H9 (cell line): ENCODE measurements at regions not wholly inside any gene's neighbourhood (a gene's known extent, or its start where the extent isn't known, plus 50 kb on each side); places are given as distances from the start of the nearest gene placed in this dataset.

Experiments
- DNase-seq: peaks from one replicate; pipeline ENCODE4 v3.0.0-alpha.2; 2017
- H2AFZ ChIP-seq: one replicate; pipeline ENCODE4 v1.6.1; 2013; ENCODE audit warnings: mild to moderate bottlenecking, low read length, control low read depth, moderate library complexity
- H2AK5ac ChIP-seq: 2 replicates; pipeline ENCODE4 v1.6.1; 2013; ENCODE audit warnings: low read length, control low read depth, mixed read lengths; ENCODE audit not compliant: insufficient read length
- H2BK120ac ChIP-seq: one replicate; pipeline ENCODE4 v1.6.1; 2013; ENCODE audit warnings: low read depth, mild to moderate bottlenecking, low read length, control low read depth, inconsistent platforms; ENCODE audit not compliant: poor library complexity, severe bottlenecking
- H2BK12ac ChIP-seq: 2 replicates; pipeline ENCODE4 v1.6.1; 2013; ENCODE audit warnings: low read length, control low read depth, mixed read lengths, low read depth; ENCODE audit not compliant: insufficient read length
- H2BK15ac ChIP-seq: 2 replicates; pipeline ENCODE4 v1.6.1; 2013; ENCODE audit warnings: low read depth, low read length, control low read depth
- H2BK20ac ChIP-seq: one replicate; pipeline ENCODE4 v1.6.1; 2013; ENCODE audit warnings: low read depth, mild to moderate bottlenecking, low read length, control low read depth, inconsistent platforms; ENCODE audit not compliant: poor library complexity, severe bottlenecking
- H2BK5ac ChIP-seq: 2 replicates; pipeline ENCODE4 v1.6.1; 2013; ENCODE audit warnings: low read length, control low read depth, mixed read lengths; ENCODE audit not compliant: insufficient read length
- H3K14ac ChIP-seq: 2 replicates; pipeline ENCODE4 v1.6.1; 2013; ENCODE audit warnings: low read length, control low read depth; ENCODE audit not compliant: insufficient read depth
- H3K18ac ChIP-seq: 2 replicates; pipeline ENCODE4 v1.6.1; 2013; ENCODE audit warnings: low read depth, mild to moderate bottlenecking, mixed read lengths, low read length, control low read depth; ENCODE audit not compliant: insufficient read length
- H3K23ac ChIP-seq: 2 replicates; pipeline ENCODE4 v1.6.1; 2013; ENCODE audit warnings: low read length, control low read depth, mixed read lengths, low read depth; ENCODE audit not compliant: insufficient read length
- H3K23me2 ChIP-seq: 2 replicates; pipeline ENCODE4 v1.6.1; 2013; ENCODE audit warnings: low read depth, mild to moderate bottlenecking, mixed read lengths, low read length, control low read depth; ENCODE audit not compliant: insufficient read length, poor library complexity, severe bottlenecking
- H3K27ac ChIP-seq: 2 replicates; pipeline ENCODE4 v1.5.1; 2013; ENCODE audit warnings: low read length, control low read depth, mixed read lengths, low read depth; ENCODE audit not compliant: insufficient read length
- H3K27me3 ChIP-seq: 2 replicates; pipeline ENCODE4 v1.6.1; 2013; ENCODE audit warnings: low read length, control low read depth, inconsistent platforms; ENCODE audit not compliant: insufficient read depth
- H3K4ac ChIP-seq: 2 replicates; pipeline ENCODE4 v1.6.1; 2013; ENCODE audit warnings: low read depth, mild to moderate bottlenecking, control low read depth, inconsistent platforms, low read length, moderate library complexity
- H3K4me1 ChIP-seq: 2 replicates; pipeline ENCODE4 v1.6.1; 2013; ENCODE audit warnings: low read length, control low read depth, inconsistent platforms; ENCODE audit not compliant: insufficient read depth
- H3K4me2 ChIP-seq: 2 replicates; pipeline ENCODE4 v1.6.1; 2013; ENCODE audit warnings: low read length, control low read depth, mixed read lengths; ENCODE audit not compliant: insufficient read length, insufficient read depth
- H3K56ac ChIP-seq: 2 replicates; pipeline ENCODE4 v1.6.1; 2013; ENCODE audit warnings: low read depth, mild to moderate bottlenecking, mixed read lengths, low read length, control low read depth; ENCODE audit not compliant: insufficient read length
- H3K79me1 ChIP-seq: 2 replicates; pipeline ENCODE4 v1.6.1; 2013; ENCODE audit warnings: low read depth, mild to moderate bottlenecking, moderate library complexity, low read length, control low read depth, inconsistent platforms; ENCODE audit not compliant: insufficient read depth, poor library complexity, severe bottlenecking
- H3K79me2 ChIP-seq: 2 replicates; pipeline ENCODE4 v1.6.1; 2013; ENCODE audit warnings: low read length, control low read depth, inconsistent platforms; ENCODE audit not compliant: insufficient read depth
- H3K9ac ChIP-seq: 2 replicates; pipeline ENCODE4 v1.6.1; 2013; ENCODE audit warnings: low read length, control low read depth, mixed read lengths; ENCODE audit not compliant: insufficient read length; ENCODE audit errors: extremely low read depth
- H3K9me3 ChIP-seq: one replicate; pipeline ENCODE4 v1.6.1; 2013; ENCODE audit warnings: low read depth, low read length, inconsistent platforms; ENCODE audit not compliant: control insufficient read depth
- H3T11ph ChIP-seq: one replicate; pipeline ENCODE4 v1.6.1; 2013; ENCODE audit warnings: mild to moderate bottlenecking, low read length, control low read depth, inconsistent platforms
- H4K20me1 ChIP-seq: one replicate; pipeline ENCODE4 v1.6.1; 2013; ENCODE audit not compliant: control insufficient read depth, insufficient read length, insufficient read depth
- H4K5ac ChIP-seq: 2 replicates; pipeline ENCODE4 v1.6.1; 2013; ENCODE audit warnings: low read depth, mild to moderate bottlenecking, mixed read lengths, low read length, control low read depth; ENCODE audit not compliant: insufficient read length
- H4K8ac ChIP-seq: replicated peaks from 2 replicates; pipeline ENCODE4 v1.6.1; 2013; ENCODE audit warnings: low read length, control low read depth, mixed read lengths, low read depth; ENCODE audit not compliant: insufficient read length
- H4K91ac ChIP-seq: 2 replicates; pipeline ENCODE4 v1.6.1; 2013; ENCODE audit warnings: low read depth, mild to moderate bottlenecking, moderate library complexity, mixed read lengths, low read length, control low read depth; ENCODE audit not compliant: insufficient read length
- H3K27ac Mint-ChIP-seq, 3 experiments: 2 replicates in 2 of 3; 3 replicates in 1 of 3; pipeline ENCODE4 v1.8.0; 2020 to 2021; ENCODE audit warnings: mixed read lengths in 3 of 3, mild to moderate bottlenecking in 1 of 3, moderate library complexity in 1 of 3
- H3K27me3 Mint-ChIP-seq: 2 replicates; pipeline ENCODE4 v1.8.0; 2021; ENCODE audit warnings: low read depth, mild to moderate bottlenecking, moderate library complexity, mixed read lengths
- H3K36me3 Mint-ChIP-seq, 3 experiments: 2 replicates in 2 of 3; 3 replicates in 1 of 3; pipeline ENCODE4 v1.8.0; 2020 to 2021; ENCODE audit warnings: low read depth in 3 of 3, mixed read lengths in 3 of 3; ENCODE audit not compliant: insufficient read depth in 1 of 3
- H3K4me1 Mint-ChIP-seq, 2 experiments: 2 replicates each; pipeline ENCODE4 v1.8.0; 2020; ENCODE audit warnings: mixed read lengths in 2 of 2
- H3K4me3 Mint-ChIP-seq, 2 experiments: 2 replicates in 1 of 2; 3 replicates in 1 of 2; pipeline ENCODE4 v1.8.0; 2020 to 2021; ENCODE audit warnings: mild to moderate bottlenecking in 2 of 2, mixed read lengths in 2 of 2, moderate library complexity in 1 of 2
- H3K9me3 Mint-ChIP-seq, 2 experiments: 2 replicates in 1 of 2; 3 replicates in 1 of 2; pipeline ENCODE4 v1.8.0; 2020; ENCODE audit warnings: mild to moderate bottlenecking in 2 of 2, mixed read lengths in 2 of 2, moderate library complexity in 1 of 2
- WGBS: extraction: QIAGEN DNeasy Blood & Tissue Kit; methylation state at CpG from one replicate; pipeline ENCODE4 v1.1.7; 2013; ENCODE audit warnings: missing lambda C conversion rate, low lambda C conversion rate, mixed read lengths; ENCODE audit not compliant: insufficient read length; ENCODE audit errors: extremely low coverage; 5-methylcytosine and 5-hydroxymethylcytosine counted together
- TF ChIP-seq, protein P1 (sequence below): fragments of 200-600 bp; sonication (generic); conservative IDR thresholded peaks from 3 replicates; pipeline ENCODE4 v1.8.0; 2021; ENCODE audit warnings: antibody characterized with exemption, mild to moderate bottlenecking

GRCh38 chr14:93869427-93869826 lies 57.7 kb upstream of the FAM181A start:
- H2BK20ac ChIP-seq = no peak overlapping the region
- H2BK5ac ChIP-seq = no peak overlapping the region
- H3K56ac ChIP-seq = no peak overlapping the region
- H3K9me3 Mint-ChIP-seq = peaks cover 9 to 11% of the 10 kb centered on the region in 2 experiments
- no peak overlapping the region for H3K27ac ChIP-seq
- no peak overlapping the region for H3K14ac ChIP-seq
- no peaks in the 10 kb centered on the region for H4K20me1 ChIP-seq
- H3K79me2 ChIP-seq = no peaks in the 10 kb centered on the region
- no peak overlapping the region for H4K91ac ChIP-seq
- peaks cover 2 to 8% (median 2%) of the 10 kb centered on the region in 3 experiments; a peak in 5 of 7 replicates for H3K36me3 Mint-ChIP-seq
- no peaks in the 10 kb centered on the region for H3K23me2 ChIP-seq
- H3K4ac ChIP-seq = no peak overlapping the region
- H2BK120ac ChIP-seq = no peak overlapping the region
- H3K23ac ChIP-seq = no peak overlapping the region
- H2BK15ac ChIP-seq = no peak overlapping the region
- H3K27ac Mint-ChIP-seq = no peak overlapping the region
- no peak overlapping the region for H2AK5ac ChIP-seq
- no CpG with 5 or more reads among the region's 2 CpGs for WGBS
- H3K9ac ChIP-seq = no peak overlapping the region
- no peak overlapping the region for H4K5ac ChIP-seq
- H3K4me2 ChIP-seq = no peak overlapping the region
- H3T11ph ChIP-seq = no peak overlapping the region
- no peaks in the 10 kb centered on the region for H3K79me1 ChIP-seq
- no peak overlapping the region for H2AFZ ChIP-seq
- H3K27me3 ChIP-seq = no peaks in the 10 kb centered on the region
- H3K27me3 Mint-ChIP-seq = peaks cover 35% of the 10 kb centered on the region
- H3K4me1 Mint-ChIP-seq = no peaks in the 10 kb centered on the region
- H3K4me3 Mint-ChIP-seq = no peak overlapping the region
- no peak overlapping the region for H4K8ac ChIP-seq
- no peaks in the 10 kb centered on the region for H3K9me3 ChIP-seq
- TF ChIP-seq, protein P1, sequence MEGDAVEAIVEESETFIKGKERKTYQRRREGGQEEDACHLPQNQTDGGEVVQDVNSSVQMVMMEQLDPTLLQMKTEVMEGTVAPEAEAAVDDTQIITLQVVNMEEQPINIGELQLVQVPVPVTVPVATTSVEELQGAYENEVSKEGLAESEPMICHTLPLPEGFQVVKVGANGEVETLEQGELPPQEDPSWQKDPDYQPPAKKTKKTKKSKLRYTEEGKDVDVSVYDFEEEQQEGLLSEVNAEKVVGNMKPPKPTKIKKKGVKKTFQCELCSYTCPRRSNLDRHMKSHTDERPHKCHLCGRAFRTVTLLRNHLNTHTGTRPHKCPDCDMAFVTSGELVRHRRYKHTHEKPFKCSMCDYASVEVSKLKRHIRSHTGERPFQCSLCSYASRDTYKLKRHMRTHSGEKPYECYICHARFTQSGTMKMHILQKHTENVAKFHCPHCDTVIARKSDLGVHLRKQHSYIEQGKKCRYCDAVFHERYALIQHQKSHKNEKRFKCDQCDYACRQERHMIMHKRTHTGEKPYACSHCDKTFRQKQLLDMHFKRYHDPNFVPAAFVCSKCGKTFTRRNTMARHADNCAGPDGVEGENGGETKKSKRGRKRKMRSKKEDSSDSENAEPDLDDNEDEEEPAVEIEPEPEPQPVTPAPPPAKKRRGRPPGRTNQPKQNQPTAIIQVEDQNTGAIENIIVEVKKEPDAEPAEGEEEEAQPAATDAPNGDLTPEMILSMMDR = no peak
- H3K4me1 ChIP-seq = no peaks in the 10 kb centered on the region
- DNase-seq = no peak
- H2BK12ac ChIP-seq = no peak overlapping the region
- no peak overlapping the region for H3K18ac ChIP-seq
